NT2/D1 (cell line): ENCODE measurements at regions not wholly inside any gene's neighbourhood (a gene's known extent, or its start where the extent isn't known, plus 50 kb on each side); places are given as distances from the start of the nearest gene placed in this dataset.

Experiments used
- SUZ12 ChIP-seq: IDR thresholded peaks from 2 replicates; pipeline ENCODE4 v1.6.1; 2011; ENCODE audit not compliant: insufficient read length, insufficient read depth; ENCODE audit errors: extremely low read depth
- YY1 ChIP-seq: IDR thresholded peaks from 2 replicates; pipeline ENCODE4 v1.6.1; 2011; ENCODE audit not compliant: insufficient read length, insufficient read depth
- ZNF274 ChIP-seq: IDR thresholded peaks from 2 replicates; pipeline ENCODE4 v1.6.1; 2011; ENCODE audit warnings: mild to moderate bottlenecking, low read depth, low read length

- no peak for TF ChIP-seq YY1
- TF ChIP-seq ZNF274: no peak
- TF ChIP-seq SUZ12: no peak
Measured at GRCh38 chr10:85527616-85528317, 838.8 kb downstream of the GRID1 start.
